Endothelial cell (in vitro differentiated cells): ENCODE measurements at regions not wholly inside any gene's neighbourhood (a gene's known extent, or its start where the extent isn't known, plus 50 kb on each side); places are given as distances from the start of the nearest gene placed in this dataset.

Experiments used
- DNase-seq: peaks from one replicate; pipeline ENCODE4 v3.0.0; 2021; ENCODE audit warnings: low spot score
- H3K27ac Mint-ChIP-seq: one replicate; pipeline ENCODE4 v1.8.0; 2021; ENCODE audit warnings: mixed read lengths, inconsistent platforms; ENCODE audit not compliant: unreplicated experiment
- H3K27me3 Mint-ChIP-seq: one replicate; pipeline ENCODE4 v1.8.0; 2021; ENCODE audit warnings: mild to moderate bottlenecking, moderate library complexity, mixed read lengths, inconsistent platforms; ENCODE audit not compliant: unreplicated experiment
- H3K36me3 Mint-ChIP-seq: one replicate; pipeline ENCODE4 v1.8.0; 2021; ENCODE audit warnings: mild to moderate bottlenecking, low read depth, mixed read lengths, inconsistent platforms; ENCODE audit not compliant: unreplicated experiment
- H3K4me1 Mint-ChIP-seq: one replicate; pipeline ENCODE4 v1.8.0; 2021; ENCODE audit warnings: mild to moderate bottlenecking, mixed read lengths, inconsistent platforms; ENCODE audit not compliant: unreplicated experiment
- H3K4me3 Mint-ChIP-seq: one replicate; pipeline ENCODE4 v1.8.0; 2021; ENCODE audit warnings: mild to moderate bottlenecking, mixed read lengths, inconsistent platforms; ENCODE audit not compliant: unreplicated experiment
- H3K9me3 Mint-ChIP-seq: one replicate; pipeline ENCODE4 v1.8.0; 2021; ENCODE audit warnings: mixed read lengths, inconsistent platforms; ENCODE audit not compliant: unreplicated experiment
- TF ChIP-seq, protein P1 (sequence below): fragments of 200-600 bp; sonication (generic); IDR thresholded peaks from one replicate; pipeline ENCODE4 v1.5.0; 2021; ENCODE audit warnings: antibody characterized with exemption; ENCODE audit not compliant: unreplicated experiment

DNA sequence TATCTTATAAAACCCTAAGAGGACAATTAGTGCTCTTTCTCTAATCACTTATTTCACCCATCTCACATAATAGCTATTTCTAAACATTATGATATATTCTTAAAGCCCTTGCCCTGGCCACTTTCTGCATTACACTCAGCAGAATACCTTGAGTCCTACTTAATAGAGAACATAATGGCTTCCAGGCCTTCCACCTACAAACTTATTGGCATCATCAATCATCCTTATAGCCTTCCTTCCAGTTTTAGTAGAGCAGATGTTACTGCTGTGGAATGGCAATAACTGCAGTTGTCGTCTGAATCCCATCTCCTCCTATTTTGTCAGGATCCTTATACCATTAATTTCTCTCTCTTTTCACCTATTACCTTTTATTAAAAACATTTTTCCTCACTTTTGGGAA lies 1127.4 kb downstream of the LRFN5 start:
- no peak for DNase-seq
- Mint-ChIP-seq H3K27ac (no peak overlapping the region), H3K27me3 (no peaks in the 10 kb centered on the region), H3K9me3 (no peaks in the 10 kb centered on the region), H3K36me3 (no peaks in the 10 kb centered on the region), H3K4me1 (no peaks in the 10 kb centered on the region), H3K4me3 (no peak overlapping the region)
- TF ChIP-seq, protein P1, sequence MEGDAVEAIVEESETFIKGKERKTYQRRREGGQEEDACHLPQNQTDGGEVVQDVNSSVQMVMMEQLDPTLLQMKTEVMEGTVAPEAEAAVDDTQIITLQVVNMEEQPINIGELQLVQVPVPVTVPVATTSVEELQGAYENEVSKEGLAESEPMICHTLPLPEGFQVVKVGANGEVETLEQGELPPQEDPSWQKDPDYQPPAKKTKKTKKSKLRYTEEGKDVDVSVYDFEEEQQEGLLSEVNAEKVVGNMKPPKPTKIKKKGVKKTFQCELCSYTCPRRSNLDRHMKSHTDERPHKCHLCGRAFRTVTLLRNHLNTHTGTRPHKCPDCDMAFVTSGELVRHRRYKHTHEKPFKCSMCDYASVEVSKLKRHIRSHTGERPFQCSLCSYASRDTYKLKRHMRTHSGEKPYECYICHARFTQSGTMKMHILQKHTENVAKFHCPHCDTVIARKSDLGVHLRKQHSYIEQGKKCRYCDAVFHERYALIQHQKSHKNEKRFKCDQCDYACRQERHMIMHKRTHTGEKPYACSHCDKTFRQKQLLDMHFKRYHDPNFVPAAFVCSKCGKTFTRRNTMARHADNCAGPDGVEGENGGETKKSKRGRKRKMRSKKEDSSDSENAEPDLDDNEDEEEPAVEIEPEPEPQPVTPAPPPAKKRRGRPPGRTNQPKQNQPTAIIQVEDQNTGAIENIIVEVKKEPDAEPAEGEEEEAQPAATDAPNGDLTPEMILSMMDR, result no peak

DNA sequence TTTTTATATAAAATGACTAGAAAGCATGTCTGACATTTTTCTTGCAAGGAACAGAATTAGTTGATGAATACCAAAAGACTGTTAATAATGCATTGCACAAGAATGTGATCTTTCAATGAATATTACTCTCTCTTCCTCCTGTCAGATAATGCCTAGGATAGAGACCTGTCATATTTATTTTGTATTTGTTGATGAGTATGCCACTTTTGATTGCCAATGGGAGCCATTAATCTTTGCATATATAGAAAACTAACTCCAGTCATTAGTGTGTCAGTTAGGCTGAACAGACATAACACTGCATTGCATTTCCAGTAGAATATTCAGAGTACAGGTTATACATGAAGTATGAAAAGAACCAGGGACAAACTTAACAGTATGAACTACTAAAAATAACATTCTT lies 1125.3 kb downstream of the LRFN5 start:
- DNase-seq, result no peak
- H3K4me3 Mint-ChIP-seq, result no peak overlapping the region
- no peaks in the 10 kb centered on the region for H3K36me3 Mint-ChIP-seq
- no peak overlapping the region for H3K27ac Mint-ChIP-seq
- H3K9me3 Mint-ChIP-seq, result no peaks in the 10 kb centered on the region
- TF ChIP-seq, protein P1, result no peak
- no peaks in the 10 kb centered on the region for H3K4me1 Mint-ChIP-seq
- no peaks in the 10 kb centered on the region for H3K27me3 Mint-ChIP-seq

DNA sequence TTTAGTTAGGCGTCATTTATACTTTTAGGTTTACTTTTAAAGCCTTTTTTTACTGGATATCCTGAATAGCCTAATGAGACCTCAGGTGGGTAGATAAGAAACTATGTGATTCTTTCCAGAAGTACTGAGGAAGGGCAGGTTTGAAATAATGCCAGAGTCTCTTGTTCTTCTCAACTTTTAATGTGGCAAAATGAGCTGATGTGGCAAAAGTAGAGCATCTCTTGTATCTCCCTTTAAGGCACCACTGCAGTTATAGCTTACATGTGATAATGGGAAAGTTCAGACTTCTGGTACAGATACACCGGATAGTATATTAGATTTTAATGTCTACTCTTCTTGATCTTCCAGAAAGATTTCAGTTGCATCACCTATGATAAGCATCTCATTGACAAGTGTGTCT lies 1124.8 kb downstream of the LRFN5 start:
- TF ChIP-seq, protein P1, result no peak
- DNase-seq, result no peak
- H3K36me3 Mint-ChIP-seq, result no peaks in the 10 kb centered on the region
- H3K27ac Mint-ChIP-seq, result no peak overlapping the region
- no peaks in the 10 kb centered on the region for H3K4me1 Mint-ChIP-seq
- no peaks in the 10 kb centered on the region for H3K27me3 Mint-ChIP-seq
- H3K9me3 Mint-ChIP-seq, result no peaks in the 10 kb centered on the region
- H3K4me3 Mint-ChIP-seq, result no peak overlapping the region

- Mint-ChIP-seq H3K4me1 (no peaks in the 10 kb centered on the region), H3K36me3 (no peaks in the 10 kb centered on the region), H3K27ac (no peak overlapping the region), H3K9me3 (no peaks in the 10 kb centered on the region), H3K4me3 (no peak overlapping the region), H3K27me3 (no peaks in the 10 kb centered on the region)
- no peak for DNase-seq
- TF ChIP-seq, protein P1, result no peak
Measured at GRCh38 chr14:42729681-42730080, 1123.0 kb downstream of the LRFN5 start.

- Mint-ChIP-seq H3K4me1 (no peaks in the 10 kb centered on the region), H3K4me3 (no peak overlapping the region), H3K9me3 (no peaks in the 10 kb centered on the region), H3K27ac (no peak overlapping the region), H3K36me3 (no peaks in the 10 kb centered on the region), H3K27me3 (no peaks in the 10 kb centered on the region)
- DNase-seq, result no peak
- TF ChIP-seq, protein P1, result no peak
Measured at GRCh38 chr14:42719391-42719790, 1112.7 kb downstream of the LRFN5 start.
